ENCODE measurements at regions not wholly inside any gene's neighbourhood (a gene's known extent, or its start where the extent isn't known, plus 50 kb on each side); places are given as distances from the start of the nearest gene placed in this dataset.

DNA sequence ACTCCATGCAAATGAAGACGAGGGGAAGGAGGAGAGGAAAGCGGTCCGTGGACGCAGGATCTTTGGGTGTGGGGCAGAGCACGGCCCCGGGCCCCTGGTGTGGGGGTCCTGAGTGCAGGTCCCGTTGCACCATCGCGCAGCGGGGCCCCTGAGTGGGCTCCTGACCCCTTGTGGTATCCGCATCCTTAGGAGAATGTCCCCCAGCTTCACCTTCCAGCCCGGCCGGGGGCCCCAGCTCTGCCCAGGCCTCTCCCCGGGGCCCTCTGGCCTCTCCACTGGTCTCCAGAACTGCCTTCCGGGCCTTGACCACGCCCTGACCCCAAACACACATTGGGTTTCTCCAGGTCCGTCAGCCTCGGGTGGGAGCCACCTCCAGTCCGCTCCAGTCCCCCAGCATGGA, 431.8 kb upstream of the SALL3 start:
- Histone ChIP-seq H3K27me3 (ENCODE audit: control insufficient read depth in 2 of 2, insufficient read depth in 1 of 2, low read length in 1 of 2) (no peaks in the 10 kb centered on the region), H3K4me1 (ENCODE audit: control insufficient read depth in 2 of 2, insufficient read depth in 2 of 2, low read length in 2 of 2) (no peaks in the 10 kb centered on the region), H3K9me3 (ENCODE audit: control insufficient read depth in 2 of 2, insufficient read depth in 1 of 2, low read length in 1 of 2) (peaks cover 0 to 6% of the 10 kb centered on the region in 2 donors), H3K4me3 (ENCODE audit: low read length in 2 of 2) (no peak overlapping the region), H3K36me3 (ENCODE audit: control insufficient read depth in 2 of 2, insufficient read depth in 2 of 2, low read length in 1 of 2) (no peaks in the 10 kb centered on the region), H3K27ac (ENCODE audit: low read depth in 1 of 2, low read length in 1 of 2) (no peak overlapping the region)
- 96% methylated on average over 19 of the region's 19 CpGs for WGBS
- DNase-seq (ENCODE audit: low read depth in 6 of 9, low spot score in 9 of 9), result no peak

DNA sequence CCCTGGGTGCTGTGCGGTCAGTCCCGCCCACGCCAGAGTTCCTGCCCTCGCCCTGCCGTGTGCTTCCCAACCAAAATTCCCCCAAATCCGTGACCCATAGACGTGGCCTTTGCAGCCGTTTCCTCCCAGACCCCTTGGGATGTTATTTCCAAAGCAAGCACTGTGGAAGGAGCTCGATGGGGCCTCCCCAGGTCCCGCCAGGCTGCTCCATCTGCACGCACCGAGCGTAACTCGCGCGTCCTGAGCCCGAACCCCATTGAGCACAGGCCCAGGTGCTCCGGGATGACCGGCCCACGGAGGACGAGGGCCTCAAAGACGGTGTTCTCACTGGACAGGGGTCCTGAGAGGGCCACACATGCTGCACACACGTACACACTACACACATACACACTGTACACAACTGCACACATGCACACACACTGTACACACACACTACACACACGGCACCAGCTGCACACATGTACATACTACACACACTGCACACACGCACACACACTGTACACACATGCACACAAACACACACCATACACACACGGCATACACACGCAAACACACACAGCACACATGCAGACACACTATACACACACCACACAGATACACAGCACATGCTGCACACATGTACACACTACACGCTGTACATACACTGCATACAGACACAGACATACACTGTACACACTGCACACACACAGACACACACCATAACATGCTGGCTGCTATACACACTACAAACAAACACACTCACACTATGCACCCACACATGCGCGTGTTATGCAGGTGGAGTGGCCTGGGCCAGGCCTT, 431.2 kb upstream of the SALL3 start:
- H3K4me3 ChIP-seq (ENCODE audit: low read length in 2 of 2), result no peak overlapping the region
- 97% methylated on average over 30 of the region's 30 CpGs for WGBS
- H3K4me1 ChIP-seq (ENCODE audit: control insufficient read depth in 2 of 2, insufficient read depth in 2 of 2, low read length in 2 of 2), result no peaks in the 10 kb centered on the region
- DNase-seq (ENCODE audit: low read depth in 6 of 9, low spot score in 9 of 9), result no peak
- no peak overlapping the region for H3K27ac ChIP-seq (ENCODE audit: low read depth in 1 of 2, low read length in 1 of 2)
- no peaks in the 10 kb centered on the region for H3K36me3 ChIP-seq (ENCODE audit: control insufficient read depth in 2 of 2, insufficient read depth in 2 of 2, low read length in 1 of 2)
- peaks cover 0 to 6% of the 10 kb centered on the region in 2 donors for H3K9me3 ChIP-seq (ENCODE audit: control insufficient read depth in 2 of 2, insufficient read depth in 1 of 2, low read length in 1 of 2)
- H3K27me3 ChIP-seq (ENCODE audit: control insufficient read depth in 2 of 2, insufficient read depth in 1 of 2, low read length in 1 of 2), result no peaks in the 10 kb centered on the region

DNA sequence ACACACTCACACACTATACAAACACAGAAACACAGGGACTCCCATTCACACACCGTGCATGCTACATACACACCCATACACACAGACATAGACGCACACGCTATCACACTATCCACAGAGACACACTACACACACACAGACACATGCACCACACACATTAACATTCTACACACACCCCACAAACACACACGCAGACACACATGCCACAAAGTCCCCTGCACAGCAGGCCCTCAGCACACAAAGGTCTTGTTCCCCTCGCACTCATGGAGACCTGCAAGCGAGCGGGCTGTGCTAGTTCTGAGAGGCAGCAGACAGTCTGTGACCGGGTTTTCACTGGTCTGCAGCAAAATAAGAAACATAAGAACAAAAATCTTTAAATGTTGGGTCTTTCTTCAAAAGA, 429.6 kb upstream of the SALL3 start:
- Histone ChIP-seq H3K27ac (ENCODE audit: low read depth in 1 of 2, low read length in 1 of 2) (no peak overlapping the region), H3K4me1 (ENCODE audit: control insufficient read depth in 2 of 2, insufficient read depth in 2 of 2, low read length in 2 of 2) (no peaks in the 10 kb centered on the region), H3K27me3 (ENCODE audit: control insufficient read depth in 2 of 2, insufficient read depth in 1 of 2, low read length in 1 of 2) (no peaks in the 10 kb centered on the region), H3K9me3 (ENCODE audit: control insufficient read depth in 2 of 2, insufficient read depth in 1 of 2, low read length in 1 of 2) (peaks cover 0 to 6% of the 10 kb centered on the region in 2 donors), H3K4me3 (ENCODE audit: low read length in 2 of 2) (no peak overlapping the region), H3K36me3 (ENCODE audit: control insufficient read depth in 2 of 2, insufficient read depth in 2 of 2, low read length in 1 of 2) (no peaks in the 10 kb centered on the region)
- no peak for DNase-seq (ENCODE audit: low read depth in 6 of 9, low spot score in 9 of 9)
- WGBS, result 98% methylated on average over 8 of the region's 8 CpGs

- Histone ChIP-seq H3K4me1 (ENCODE audit: control insufficient read depth in 2 of 2, insufficient read depth in 2 of 2, low read length in 2 of 2) (no peaks in the 10 kb centered on the region), H3K27me3 (ENCODE audit: control insufficient read depth in 2 of 2, insufficient read depth in 1 of 2, low read length in 1 of 2) (no peaks in the 10 kb centered on the region), H3K27ac (ENCODE audit: low read depth in 1 of 2, low read length in 1 of 2) (peak overlapping the region in 1 of 2 donors; percentile 3), H3K4me3 (ENCODE audit: low read length in 2 of 2) (no peak overlapping the region), H3K36me3 (ENCODE audit: control insufficient read depth in 2 of 2, insufficient read depth in 2 of 2, low read length in 1 of 2) (no peaks in the 10 kb centered on the region), H3K9me3 (ENCODE audit: control insufficient read depth in 2 of 2, insufficient read depth in 1 of 2, low read length in 1 of 2) (peaks cover 3 to 13% of the 10 kb centered on the region in 2 donors)
- no peak for DNase-seq (ENCODE audit: low read depth in 6 of 9, low spot score in 9 of 9)
- WGBS, result 97% methylated on average over 13 of the region's 13 CpGs
Observed at GRCh38 chr18:78554944-78555608, 424.5 kb upstream of the SALL3 start.

- no peak for DNase-seq (ENCODE audit: low read depth in 6 of 9, low spot score in 9 of 9)
- peaks cover 3 to 13% of the 10 kb centered on the region in 2 donors for H3K9me3 ChIP-seq (ENCODE audit: control insufficient read depth in 2 of 2, insufficient read depth in 1 of 2, low read length in 1 of 2)
- 95% methylated on average over 8 of the region's 8 CpGs for WGBS
- H3K27ac ChIP-seq (ENCODE audit: low read depth in 1 of 2, low read length in 1 of 2), result no peak overlapping the region
- H3K4me3 ChIP-seq (ENCODE audit: low read length in 2 of 2), result no peak overlapping the region
- no peaks in the 10 kb centered on the region for H3K36me3 ChIP-seq (ENCODE audit: control insufficient read depth in 2 of 2, insufficient read depth in 2 of 2, low read length in 1 of 2)
- H3K4me1 ChIP-seq (ENCODE audit: control insufficient read depth in 2 of 2, insufficient read depth in 2 of 2, low read length in 2 of 2), result no peaks in the 10 kb centered on the region
- H3K27me3 ChIP-seq (ENCODE audit: control insufficient read depth in 2 of 2, insufficient read depth in 1 of 2, low read length in 1 of 2), result no peaks in the 10 kb centered on the region
Observed at GRCh38 chr18:78557371-78557770, 422.2 kb upstream of the SALL3 start.

- WGBS, result 95% methylated on average over 23 of the region's 23 CpGs
- H3K27ac ChIP-seq (ENCODE audit: low read depth in 1 of 2, low read length in 1 of 2), result no peak overlapping the region
- no peaks in the 10 kb centered on the region for H3K4me1 ChIP-seq (ENCODE audit: control insufficient read depth in 2 of 2, insufficient read depth in 2 of 2, low read length in 2 of 2)
- H3K9me3 ChIP-seq (ENCODE audit: control insufficient read depth in 2 of 2, insufficient read depth in 1 of 2, low read length in 1 of 2), result peaks cover 3 to 13% of the 10 kb centered on the region in 2 donors
- H3K36me3 ChIP-seq (ENCODE audit: control insufficient read depth in 2 of 2, insufficient read depth in 2 of 2, low read length in 1 of 2), result no peaks in the 10 kb centered on the region
- H3K4me3 ChIP-seq (ENCODE audit: low read length in 2 of 2), result no peak overlapping the region
- DNase-seq (ENCODE audit: low read depth in 6 of 9, low spot score in 9 of 9), result no peak
- H3K27me3 ChIP-seq (ENCODE audit: control insufficient read depth in 2 of 2, insufficient read depth in 1 of 2, low read length in 1 of 2), result no peaks in the 10 kb centered on the region
Observed at GRCh38 chr18:78558101-78558810, 421.4 kb upstream of the SALL3 start.

DNA sequence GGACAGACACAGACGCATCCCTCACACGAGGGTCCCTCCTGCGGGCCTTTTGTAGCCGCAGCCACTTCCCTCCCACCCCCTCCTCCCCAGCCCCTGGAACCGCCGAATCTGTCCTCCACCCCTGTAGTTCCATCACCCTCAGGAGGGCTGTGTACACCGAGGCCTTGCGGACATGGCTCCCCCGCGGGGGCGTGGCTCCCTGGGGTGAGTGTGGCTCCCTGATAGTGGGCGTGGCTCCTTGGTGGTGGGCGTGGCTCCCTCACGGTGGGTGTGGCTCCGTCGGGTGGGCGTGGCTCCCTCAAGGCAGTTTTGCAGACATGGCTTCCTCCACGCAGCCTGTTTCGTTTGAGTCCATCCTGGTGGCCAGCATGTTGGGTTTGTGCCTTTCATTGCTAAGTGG, 420.7 kb upstream of the SALL3 start:
- H3K27me3 ChIP-seq (ENCODE audit: control insufficient read depth in 2 of 2, insufficient read depth in 1 of 2, low read length in 1 of 2), result no peaks in the 10 kb centered on the region
- H3K4me1 ChIP-seq (ENCODE audit: control insufficient read depth in 2 of 2, insufficient read depth in 2 of 2, low read length in 2 of 2), result no peaks in the 10 kb centered on the region
- 76% methylated on average over 19 of the region's 19 CpGs for WGBS
- DNase-seq (ENCODE audit: low read depth in 6 of 9, low spot score in 9 of 9), result no peak
- no peaks in the 10 kb centered on the region for H3K36me3 ChIP-seq (ENCODE audit: control insufficient read depth in 2 of 2, insufficient read depth in 2 of 2, low read length in 1 of 2)
- H3K27ac ChIP-seq (ENCODE audit: low read depth in 1 of 2, low read length in 1 of 2), result no peak overlapping the region
- H3K4me3 ChIP-seq (ENCODE audit: low read length in 2 of 2), result no peak overlapping the region
- H3K9me3 ChIP-seq (ENCODE audit: control insufficient read depth in 2 of 2, insufficient read depth in 1 of 2, low read length in 1 of 2), result peaks cover 3 to 13% of the 10 kb centered on the region in 2 donors

DNA sequence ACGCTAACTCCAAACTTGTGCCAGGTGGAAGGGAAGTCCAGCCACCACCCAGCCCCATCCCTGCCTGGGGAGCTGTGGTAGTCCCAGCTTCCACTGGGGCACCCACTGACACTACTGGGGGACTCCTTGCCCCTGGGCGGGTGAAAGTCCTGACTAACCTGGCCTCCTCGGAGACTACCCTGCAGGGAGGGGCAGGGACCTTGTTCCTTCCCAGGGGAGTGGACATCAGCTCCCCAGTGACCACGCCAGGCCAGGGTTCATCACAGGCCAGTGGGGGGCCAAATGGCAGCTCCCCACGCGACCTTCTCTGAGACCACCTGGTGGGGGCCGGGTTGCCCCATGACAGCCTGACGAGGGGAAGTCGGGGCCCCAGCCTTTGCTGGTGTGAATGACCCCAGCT, 420.0 kb upstream of the SALL3 start:
- no peaks in the 10 kb centered on the region for H3K4me1 ChIP-seq (ENCODE audit: control insufficient read depth in 2 of 2, insufficient read depth in 2 of 2, low read length in 2 of 2)
- no peak overlapping the region for H3K27ac ChIP-seq (ENCODE audit: low read depth in 1 of 2, low read length in 1 of 2)
- no peaks in the 10 kb centered on the region for H3K36me3 ChIP-seq (ENCODE audit: control insufficient read depth in 2 of 2, insufficient read depth in 2 of 2, low read length in 1 of 2)
- H3K27me3 ChIP-seq (ENCODE audit: control insufficient read depth in 2 of 2, insufficient read depth in 1 of 2, low read length in 1 of 2), result no peaks in the 10 kb centered on the region
- peaks cover 3 to 17% of the 10 kb centered on the region in 2 donors for H3K9me3 ChIP-seq (ENCODE audit: control insufficient read depth in 2 of 2, insufficient read depth in 1 of 2, low read length in 1 of 2)
- no peak for DNase-seq (ENCODE audit: low read depth in 6 of 9, low spot score in 9 of 9)
- WGBS, result 97% methylated on average over 9 of the region's 9 CpGs
- no peak overlapping the region for H3K4me3 ChIP-seq (ENCODE audit: low read length in 2 of 2)

All from thymus (tissue), 11 donors.